ENCODE measurements at regions not wholly inside any gene's neighbourhood (a gene's known extent, or its start where the extent isn't known, plus 50 kb on each side); places are given as distances from the start of the nearest gene placed in this dataset.
"Not testable (repeated sequence)": the region's sequence is repeated elsewhere in the genome, so short reads cannot be mapped to it uniquely, and the experiment has no call there.

- DNase-seq (ENCODE audit: low spot score): no peak
These were observed 407.0 kb downstream of the SUCLG1 start for GRCh38 chr2:84052043-84052442.

- DNase-seq (ENCODE audit: low spot score): no peak
These were observed 410.1 kb downstream of the SUCLG1 start for GRCh38 chr2:84048964-84049363.

GRCh38 chr2:84041506-84041905 is 417.6 kb downstream of the SUCLG1 start:
- DNase-seq (ENCODE audit: low spot score): no peak

- DNase-seq (ENCODE audit: low spot score): no peak
These were observed 418.8 kb downstream of the SUCLG1 start for GRCh38 chr2:84040281-84040680.

- DNase-seq (ENCODE audit: low spot score): no peak
These were observed 420.2 kb downstream of the SUCLG1 start for GRCh38 chr2:84038866-84039265.

- DNase-seq (ENCODE audit: low spot score): no peak
These were observed 425.6 kb downstream of the SUCLG1 start for GRCh38 chr2:84033347-84033974.

GRCh38 chr2:84031312-84032050 is 427.6 kb downstream of the SUCLG1 start:
- no peak for DNase-seq (ENCODE audit: low spot score)

- no peak for DNase-seq (ENCODE audit: low spot score)
These were observed 429.0 kb downstream of the SUCLG1 start for GRCh38 chr2:84029903-84030575.

GRCh38 chr2:84026818-84027217 is 432.3 kb downstream of the SUCLG1 start:
- no peak for DNase-seq (ENCODE audit: low spot score)

- peak; percentile 32 for DNase-seq (ENCODE audit: low spot score)
These were observed 436.2 kb downstream of the SUCLG1 start for GRCh38 chr2:84022810-84023431.

GRCh38 chr2:84017010-84017409 is 442.1 kb downstream of the SUCLG1 start:
- DNase-seq (ENCODE audit: low spot score): no peak

- no peak for DNase-seq (ENCODE audit: low spot score)
These were observed 442.9 kb downstream of the SUCLG1 start for GRCh38 chr2:84016183-84016582.

- DNase-seq (ENCODE audit: low spot score): no peak
These were observed 461.2 kb downstream of the SUCLG1 start for GRCh38 chr2:83997889-83998288.

- no peak for DNase-seq (ENCODE audit: low spot score)
These were observed 464.4 kb downstream of the SUCLG1 start for GRCh38 chr2:83994633-83995179.

- no peak for DNase-seq (ENCODE audit: low spot score)
These were observed 465.0 kb downstream of the SUCLG1 start for GRCh38 chr2:83993873-83994632.

- no peak for DNase-seq (ENCODE audit: low spot score)
These were observed 467.1 kb downstream of the SUCLG1 start for GRCh38 chr2:83991992-83992391.

GRCh38 chr2:83990636-83991035 is 468.4 kb downstream of the SUCLG1 start:
- no peak for DNase-seq (ENCODE audit: low spot score)

GRCh38 chr2:83976628-83977027 is 482.5 kb downstream of the SUCLG1 start:
- DNase-seq (ENCODE audit: low spot score): not testable (repeated sequence)

GRCh38 chr2:83972128-83972527 is 487.0 kb downstream of the SUCLG1 start:
- DNase-seq (ENCODE audit: low spot score): no peak

- no peak for DNase-seq (ENCODE audit: low spot score)
These were observed 487.5 kb downstream of the SUCLG1 start for GRCh38 chr2:83971547-83971946.

- no peak for DNase-seq (ENCODE audit: low spot score)
These were observed 488.7 kb downstream of the SUCLG1 start for GRCh38 chr2:83970217-83970929.

Measured in kidney capillary endothelial cell (primary cell).